ENCODE measurements at regions not wholly inside any gene's neighbourhood (a gene's known extent, or its start where the extent isn't known, plus 50 kb on each side); places are given as distances from the start of the nearest gene placed in this dataset.

GRCh38 chr2:17303054-17303453, 215.2 kb downstream of the RAD51AP2 start:
- no peaks in the 10 kb centered on the region for H3K36me3 ChIP-seq (ENCODE audit: insufficient read depth)
- no peaks in the 10 kb centered on the region for H4K20me1 ChIP-seq (replicated peaks; ENCODE audit: insufficient read depth)
- no peaks in the 10 kb centered on the region for H3K27me3 ChIP-seq (ENCODE audit: insufficient read depth)
- no peaks in the 10 kb centered on the region; the same call in 2 of the 3 replicates for H3K9me3 Mint-ChIP-seq
- no peak overlapping the region for H2AFZ ChIP-seq
- no peak for DNase-seq (ENCODE audit: low spot score)
- H3K27ac Mint-ChIP-seq = no peak overlapping the region
- peaks cover 4% of the 10 kb centered on the region; the same call in 1 of the 3 replicates for H3K36me3 Mint-ChIP-seq (ENCODE audit: low read depth)
- peaks cover 16% of the 10 kb centered on the region for H3K4me1 ChIP-seq (ENCODE audit: insufficient read depth)
- H3K4me3 ChIP-seq = no peak overlapping the region
- TF ChIP-seq JUNB (IDR thresholded peaks at IDR 0.05; ENCODE audit: unreplicated experiment) (no peak), EZH2phosphoT487 (IDR thresholded peaks at IDR 0.05; ENCODE audit: unreplicated experiment) (no peak), CREB1 (CRISPR knock-in tag; IDR thresholded peaks at IDR 0.05; ENCODE audit: low read depth) (no peak), POLR2AphosphoS5 (IDR thresholded peaks at IDR 0.05; ENCODE audit: low read depth) (no peak), NANOG (IDR thresholded peaks at IDR 0.05; ENCODE audit: borderline replicate concordance) (no peak), REST (IDR thresholded peaks at IDR 0.05; ENCODE audit: unreplicated experiment) (no peak), ZNF331 (CRISPR knock-in tag; IDR thresholded peaks at IDR 0.05; ENCODE audit: low read depth) (no peak), STAT1 (IDR thresholded peaks at IDR 0.05; ENCODE audit: unreplicated experiment) (no peak), EZH2 (IDR thresholded peaks at IDR 0.05; ENCODE audit: low read depth, unreplicated experiment) (no peak), ZNF114 (CRISPR knock-in tag; IDR thresholded peaks at IDR 0.05) (no peak)
- TF ChIP-seq, protein P1, sequence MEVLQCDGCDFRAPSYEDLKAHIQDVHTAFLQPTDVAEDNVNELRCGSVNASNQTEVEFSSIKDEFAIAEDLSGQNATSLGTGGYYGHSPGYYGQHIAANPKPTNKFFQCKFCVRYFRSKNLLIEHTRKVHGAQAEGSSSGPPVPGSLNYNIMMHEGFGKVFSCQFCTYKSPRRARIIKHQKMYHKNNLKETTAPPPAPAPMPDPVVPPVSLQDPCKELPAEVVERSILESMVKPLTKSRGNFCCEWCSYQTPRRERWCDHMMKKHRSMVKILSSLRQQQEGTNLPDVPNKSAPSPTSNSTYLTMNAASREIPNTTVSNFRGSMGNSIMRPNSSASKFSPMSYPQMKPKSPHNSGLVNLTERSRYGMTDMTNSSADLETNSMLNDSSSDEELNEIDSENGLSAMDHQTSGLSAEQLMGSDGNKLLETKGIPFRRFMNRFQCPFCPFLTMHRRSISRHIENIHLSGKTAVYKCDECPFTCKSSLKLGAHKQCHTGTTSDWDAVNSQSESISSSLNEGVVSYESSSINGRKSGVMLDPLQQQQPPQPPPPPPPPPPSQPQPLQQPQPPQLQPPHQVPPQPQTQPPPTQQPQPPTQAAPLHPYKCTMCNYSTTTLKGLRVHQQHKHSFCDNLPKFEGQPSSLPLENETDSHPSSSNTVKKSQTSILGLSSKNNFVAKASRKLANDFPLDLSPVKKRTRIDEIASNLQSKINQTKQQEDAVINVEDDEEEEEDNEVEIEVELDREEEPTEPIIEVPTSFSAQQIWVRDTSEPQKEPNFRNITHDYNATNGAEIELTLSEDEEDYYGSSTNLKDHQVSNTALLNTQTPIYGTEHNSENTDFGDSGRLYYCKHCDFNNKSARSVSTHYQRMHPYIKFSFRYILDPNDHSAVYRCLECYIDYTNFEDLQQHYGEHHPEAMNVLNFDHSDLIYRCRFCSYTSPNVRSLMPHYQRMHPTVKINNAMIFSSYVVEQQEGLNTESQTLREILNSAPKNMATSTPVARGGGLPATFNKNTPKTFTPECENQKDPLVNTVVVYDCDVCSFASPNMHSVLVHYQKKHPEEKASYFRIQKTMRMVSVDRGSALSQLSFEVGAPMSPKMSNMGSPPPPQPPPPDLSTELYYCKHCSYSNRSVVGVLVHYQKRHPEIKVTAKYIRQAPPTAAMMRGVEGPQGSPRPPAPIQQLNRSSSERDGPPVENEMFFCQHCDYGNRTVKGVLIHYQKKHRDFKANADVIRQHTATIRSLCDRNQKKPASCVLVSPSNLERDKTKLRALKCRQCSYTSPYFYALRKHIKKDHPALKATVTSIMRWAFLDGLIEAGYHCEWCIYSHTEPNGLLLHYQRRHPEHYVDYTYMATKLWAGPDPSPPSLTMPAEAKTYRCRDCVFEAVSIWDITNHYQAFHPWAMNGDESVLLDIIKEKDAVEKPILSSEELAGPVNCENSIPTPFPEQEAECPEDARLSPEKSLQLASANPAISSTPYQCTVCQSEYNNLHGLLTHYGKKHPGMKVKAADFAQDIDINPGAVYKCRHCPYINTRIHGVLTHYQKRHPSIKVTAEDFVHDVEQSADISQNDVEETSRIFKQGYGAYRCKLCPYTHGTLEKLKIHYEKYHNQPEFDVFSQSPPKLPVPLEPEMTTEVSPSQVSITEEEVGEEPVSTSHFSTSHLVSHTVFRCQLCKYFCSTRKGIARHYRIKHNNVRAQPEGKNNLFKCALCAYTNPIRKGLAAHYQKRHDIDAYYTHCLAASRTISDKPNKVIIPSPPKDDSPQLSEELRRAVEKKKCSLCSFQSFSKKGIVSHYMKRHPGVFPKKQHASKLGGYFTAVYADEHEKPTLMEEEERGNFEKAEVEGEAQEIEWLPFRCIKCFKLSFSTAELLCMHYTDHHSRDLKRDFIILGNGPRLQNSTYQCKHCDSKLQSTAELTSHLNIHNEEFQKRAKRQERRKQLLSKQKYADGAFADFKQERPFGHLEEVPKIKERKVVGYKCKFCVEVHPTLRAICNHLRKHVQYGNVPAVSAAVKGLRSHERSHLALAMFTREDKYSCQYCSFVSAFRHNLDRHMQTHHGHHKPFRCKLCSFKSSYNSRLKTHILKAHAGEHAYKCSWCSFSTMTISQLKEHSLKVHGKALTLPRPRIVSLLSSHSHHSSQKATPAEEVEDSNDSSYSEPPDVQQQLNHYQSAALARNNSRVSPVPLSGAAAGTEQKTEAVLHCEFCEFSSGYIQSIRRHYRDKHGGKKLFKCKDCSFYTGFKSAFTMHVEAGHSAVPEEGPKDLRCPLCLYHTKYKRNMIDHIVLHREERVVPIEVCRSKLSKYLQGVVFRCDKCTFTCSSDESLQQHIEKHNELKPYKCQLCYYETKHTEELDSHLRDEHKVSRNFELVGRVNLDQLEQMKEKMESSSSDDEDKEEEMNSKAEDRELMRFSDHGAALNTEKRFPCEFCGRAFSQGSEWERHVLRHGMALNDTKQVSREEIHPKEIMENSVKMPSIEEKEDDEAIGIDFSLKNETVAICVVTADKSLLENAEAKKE (CRISPR knock-in tag; IDR thresholded peaks at IDR 0.05) = no peak
- TF ChIP-seq, protein P2, sequence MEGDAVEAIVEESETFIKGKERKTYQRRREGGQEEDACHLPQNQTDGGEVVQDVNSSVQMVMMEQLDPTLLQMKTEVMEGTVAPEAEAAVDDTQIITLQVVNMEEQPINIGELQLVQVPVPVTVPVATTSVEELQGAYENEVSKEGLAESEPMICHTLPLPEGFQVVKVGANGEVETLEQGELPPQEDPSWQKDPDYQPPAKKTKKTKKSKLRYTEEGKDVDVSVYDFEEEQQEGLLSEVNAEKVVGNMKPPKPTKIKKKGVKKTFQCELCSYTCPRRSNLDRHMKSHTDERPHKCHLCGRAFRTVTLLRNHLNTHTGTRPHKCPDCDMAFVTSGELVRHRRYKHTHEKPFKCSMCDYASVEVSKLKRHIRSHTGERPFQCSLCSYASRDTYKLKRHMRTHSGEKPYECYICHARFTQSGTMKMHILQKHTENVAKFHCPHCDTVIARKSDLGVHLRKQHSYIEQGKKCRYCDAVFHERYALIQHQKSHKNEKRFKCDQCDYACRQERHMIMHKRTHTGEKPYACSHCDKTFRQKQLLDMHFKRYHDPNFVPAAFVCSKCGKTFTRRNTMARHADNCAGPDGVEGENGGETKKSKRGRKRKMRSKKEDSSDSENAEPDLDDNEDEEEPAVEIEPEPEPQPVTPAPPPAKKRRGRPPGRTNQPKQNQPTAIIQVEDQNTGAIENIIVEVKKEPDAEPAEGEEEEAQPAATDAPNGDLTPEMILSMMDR (conservative IDR thresholded peaks at IDR 0.05; ENCODE audit: low read depth in 2 of 2) = no peak
- TF ChIP-seq, protein P3, sequence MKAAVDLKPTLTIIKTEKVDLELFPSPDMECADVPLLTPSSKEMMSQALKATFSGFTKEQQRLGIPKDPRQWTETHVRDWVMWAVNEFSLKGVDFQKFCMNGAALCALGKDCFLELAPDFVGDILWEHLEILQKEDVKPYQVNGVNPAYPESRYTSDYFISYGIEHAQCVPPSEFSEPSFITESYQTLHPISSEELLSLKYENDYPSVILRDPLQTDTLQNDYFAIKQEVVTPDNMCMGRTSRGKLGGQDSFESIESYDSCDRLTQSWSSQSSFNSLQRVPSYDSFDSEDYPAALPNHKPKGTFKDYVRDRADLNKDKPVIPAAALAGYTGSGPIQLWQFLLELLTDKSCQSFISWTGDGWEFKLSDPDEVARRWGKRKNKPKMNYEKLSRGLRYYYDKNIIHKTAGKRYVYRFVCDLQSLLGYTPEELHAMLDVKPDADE (IDR thresholded peaks at IDR 0.05) = no peak
- H3K27ac ChIP-seq (ENCODE audit: low read depth) = no peak overlapping the region
- H3K4me2 ChIP-seq = 0 out of 2 replicates have a peak overlapping the region, but pooled peaks have one; percentile 33
- no peaks in the 10 kb centered on the region for H3K79me2 ChIP-seq (replicated peaks; ENCODE audit: insufficient read depth)
- ATAC-seq = no peak
- no peaks in the 10 kb centered on the region for H3K27me3 Mint-ChIP-seq (ENCODE audit: insufficient read depth, low read depth, poor library complexity)
- H3K4me3 Mint-ChIP-seq = no peak overlapping the region
- no peaks in the 10 kb centered on the region for H3F3A ChIP-seq (replicated peaks; ENCODE audit: low read depth)
- H3K9me2 ChIP-seq (ENCODE audit: insufficient read depth) = peaks cover 18% of the 10 kb centered on the region
- peaks cover 30% of the 10 kb centered on the region for H3K4me1 Mint-ChIP-seq

All from GM23338 (cell line).